ENCODE measurements at regions not wholly inside any gene's neighbourhood (a gene's known extent, or its start where the extent isn't known, plus 50 kb on each side); places are given as distances from the start of the nearest gene placed in this dataset.

DNA sequence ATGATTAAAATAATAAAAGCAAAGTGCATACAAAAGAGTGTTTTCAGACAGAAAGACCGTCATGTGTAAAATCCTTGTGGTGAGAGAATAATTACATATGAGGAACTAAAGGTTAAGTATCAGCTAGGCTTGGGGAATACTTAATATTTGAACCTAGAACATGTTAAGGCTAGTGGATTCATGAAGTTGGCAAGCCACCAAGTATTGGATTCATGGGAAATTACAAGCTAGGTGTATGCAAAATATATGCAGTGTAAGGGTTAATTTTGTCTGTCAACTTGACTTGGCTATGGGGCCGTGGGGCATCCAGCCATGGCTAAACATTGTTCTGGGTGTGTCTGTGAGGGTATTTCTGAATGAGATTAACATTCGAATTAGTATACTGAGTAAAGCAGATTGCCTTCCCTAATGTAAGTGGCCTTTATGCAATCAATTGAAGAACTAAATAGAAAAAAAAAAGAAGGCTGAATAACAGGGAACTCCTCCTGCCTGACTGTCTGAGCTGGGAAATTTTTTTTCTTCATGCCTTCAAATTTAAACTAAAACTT is 533.5 kb upstream of the KLF12 start:
- CTCF ChIA-PET, result no interaction called here

More for the DNA sequence above, 533.5 kb upstream of the KLF12 start:
- Histone ChIP-seq H3K4me2 (ENCODE audit: control insufficient read depth, insufficient read depth) (no peak overlapping the region), H3K36me3 (ENCODE audit: control insufficient read depth in 2 of 2, insufficient read depth in 2 of 2, low read length in 1 of 2) (no peaks in the 10 kb centered on the region), H3K27me3 (replicated peaks in 1 of 2; ENCODE audit: control insufficient read depth in 2 of 2, insufficient read depth in 2 of 2, low read length in 1 of 2) (no peaks in the 10 kb centered on the region), H3K9me3 (replicated peaks; ENCODE audit: control insufficient read depth, insufficient read depth, low read length) (no peaks in the 10 kb centered on the region), H2AFZ (ENCODE audit: control insufficient read depth, low read depth, low read length) (no peak overlapping the region), H3K79me2 (ENCODE audit: control insufficient read depth, insufficient read depth, low read length) (no peaks in the 10 kb centered on the region), H3K4me1 (ENCODE audit: control insufficient read depth, insufficient read depth, low read length) (no peaks in the 10 kb centered on the region), H4K20me1 (ENCODE audit: control insufficient read depth, insufficient read depth) (no peaks in the 10 kb centered on the region), H3K4me3 (no peak overlapping the region), H3K9ac (ENCODE audit: control insufficient read depth, insufficient read depth, low read length) (no peak overlapping the region), H3K27ac (ENCODE audit: control insufficient read depth, insufficient read depth) (no peak overlapping the region)
- no peak for FAIRE-seq
- intact Hi-C loops (cut with micrococcal nuclease; ENCODE audit: unreplicated experiment), result no loop called here
- ATAC-seq, result no peak
- in situ Hi-C loops (cut with MboI), result no loop called here
- DNase-seq (ENCODE audit: low read depth, low spot score), result no peak
- SMC1A ChIA-PET (ENCODE audit: uncharacterized antibody, unreplicated experiment), result no interaction called here
- 2% methylated on average over 3 of the region's 3 CpGs for WGBS (ENCODE audit: insufficient coverage, insufficient replicate concordance, low lambda C conversion rate, missing lambda C conversion rate)
- BruUV-seq (replicated peaks), result no TSS peak
- no peak for TF ChIP-seq EP300 (IDR thresholded peaks at IDR 0.05; ENCODE audit: borderline replicate concordance in 1 of 2, control insufficient read depth in 1 of 2, low read depth in 2 of 2, low read length in 2 of 2)
- TF ChIP-seq, protein P1, sequence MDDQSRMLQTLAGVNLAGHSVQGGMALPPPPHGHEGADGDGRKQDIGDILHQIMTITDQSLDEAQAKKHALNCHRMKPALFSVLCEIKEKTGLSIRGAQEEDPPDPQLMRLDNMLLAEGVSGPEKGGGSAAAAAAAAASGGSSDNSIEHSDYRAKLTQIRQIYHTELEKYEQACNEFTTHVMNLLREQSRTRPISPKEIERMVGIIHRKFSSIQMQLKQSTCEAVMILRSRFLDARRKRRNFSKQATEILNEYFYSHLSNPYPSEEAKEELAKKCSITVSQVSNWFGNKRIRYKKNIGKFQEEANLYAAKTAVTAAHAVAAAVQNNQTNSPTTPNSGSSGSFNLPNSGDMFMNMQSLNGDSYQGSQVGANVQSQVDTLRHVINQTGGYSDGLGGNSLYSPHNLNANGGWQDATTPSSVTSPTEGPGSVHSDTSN (IDR thresholded peaks at IDR 0.05; ENCODE audit: insufficient replicate concordance, low read depth, low read length), result no peak
- TF ChIP-seq, protein P2, sequence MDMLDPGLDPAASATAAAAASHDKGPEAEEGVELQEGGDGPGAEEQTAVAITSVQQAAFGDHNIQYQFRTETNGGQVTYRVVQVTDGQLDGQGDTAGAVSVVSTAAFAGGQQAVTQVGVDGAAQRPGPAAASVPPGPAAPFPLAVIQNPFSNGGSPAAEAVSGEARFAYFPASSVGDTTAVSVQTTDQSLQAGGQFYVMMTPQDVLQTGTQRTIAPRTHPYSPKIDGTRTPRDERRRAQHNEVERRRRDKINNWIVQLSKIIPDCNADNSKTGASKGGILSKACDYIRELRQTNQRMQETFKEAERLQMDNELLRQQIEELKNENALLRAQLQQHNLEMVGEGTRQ (IDR thresholded peaks at IDR 0.05; ENCODE audit: borderline replicate concordance, low read depth, low read length), result no peak
- TF ChIP-seq, protein P3, sequence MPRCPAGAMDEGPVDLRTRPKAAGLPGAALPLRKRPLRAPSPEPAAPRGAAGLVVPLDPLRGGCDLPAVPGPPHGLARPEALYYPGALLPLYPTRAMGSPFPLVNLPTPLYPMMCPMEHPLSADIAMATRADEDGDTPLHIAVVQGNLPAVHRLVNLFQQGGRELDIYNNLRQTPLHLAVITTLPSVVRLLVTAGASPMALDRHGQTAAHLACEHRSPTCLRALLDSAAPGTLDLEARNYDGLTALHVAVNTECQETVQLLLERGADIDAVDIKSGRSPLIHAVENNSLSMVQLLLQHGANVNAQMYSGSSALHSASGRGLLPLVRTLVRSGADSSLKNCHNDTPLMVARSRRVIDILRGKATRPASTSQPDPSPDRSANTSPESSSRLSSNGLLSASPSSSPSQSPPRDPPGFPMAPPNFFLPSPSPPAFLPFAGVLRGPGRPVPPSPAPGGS (IDR thresholded peaks at IDR 0.05; ENCODE audit: borderline replicate concordance, insufficient read depth, low read depth, low read length, poor library complexity, severe bottlenecking), result no peak
- RAD21 ChIA-PET (ENCODE audit: unreplicated experiment), result no interaction called here
- POLR2A ChIA-PET, result no interaction called here
